ENCODE measurements at regions not wholly inside any gene's neighbourhood (a gene's known extent, or its start where the extent isn't known, plus 50 kb on each side); places are given as distances from the start of the nearest gene placed in this dataset.

DNA sequence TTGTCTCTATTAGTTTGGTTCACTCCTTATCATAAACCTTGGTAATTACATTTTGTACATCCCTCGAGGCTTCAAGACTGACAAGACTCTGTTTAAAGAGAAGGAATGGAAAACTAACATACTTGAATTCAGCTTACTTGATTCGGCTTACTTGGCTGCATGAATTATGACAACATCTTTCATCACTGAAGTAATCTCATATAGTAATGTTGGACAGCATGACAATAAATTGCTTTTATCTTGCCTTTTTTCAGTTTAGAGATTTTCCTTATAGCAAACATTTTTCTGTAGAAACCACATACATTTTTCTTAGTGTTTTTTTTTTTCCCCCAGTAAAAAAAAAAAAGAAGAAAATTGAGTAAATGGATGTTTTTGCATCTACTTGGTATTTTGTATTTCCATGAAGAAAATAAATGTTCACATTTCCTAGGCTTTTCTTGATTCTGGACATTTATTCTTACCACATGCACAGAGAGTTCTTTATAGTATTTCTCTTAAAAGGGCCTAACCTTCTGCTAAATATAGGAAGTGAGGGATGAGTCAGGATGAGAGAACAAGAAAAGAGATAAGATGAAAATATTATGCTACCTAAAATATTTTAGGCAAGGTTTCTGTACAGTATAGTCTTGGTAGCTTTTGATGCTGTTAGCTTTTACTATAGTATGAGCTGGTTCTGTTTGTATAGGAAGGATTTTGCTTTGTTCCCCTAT is 101.0 kb upstream of the HDGFL1 start:
- TF ChIP-seq MAX (IDR thresholded peaks at IDR 0.05): no peak
- TF ChIP-seq FOXA1 (IDR thresholded peaks at IDR 0.05): no peak
- TF ChIP-seq CTCF (IDR thresholded peaks at IDR 0.05; ENCODE audit: low read depth, low read length, missing input control): no peak
- TF ChIP-seq, protein P1, sequence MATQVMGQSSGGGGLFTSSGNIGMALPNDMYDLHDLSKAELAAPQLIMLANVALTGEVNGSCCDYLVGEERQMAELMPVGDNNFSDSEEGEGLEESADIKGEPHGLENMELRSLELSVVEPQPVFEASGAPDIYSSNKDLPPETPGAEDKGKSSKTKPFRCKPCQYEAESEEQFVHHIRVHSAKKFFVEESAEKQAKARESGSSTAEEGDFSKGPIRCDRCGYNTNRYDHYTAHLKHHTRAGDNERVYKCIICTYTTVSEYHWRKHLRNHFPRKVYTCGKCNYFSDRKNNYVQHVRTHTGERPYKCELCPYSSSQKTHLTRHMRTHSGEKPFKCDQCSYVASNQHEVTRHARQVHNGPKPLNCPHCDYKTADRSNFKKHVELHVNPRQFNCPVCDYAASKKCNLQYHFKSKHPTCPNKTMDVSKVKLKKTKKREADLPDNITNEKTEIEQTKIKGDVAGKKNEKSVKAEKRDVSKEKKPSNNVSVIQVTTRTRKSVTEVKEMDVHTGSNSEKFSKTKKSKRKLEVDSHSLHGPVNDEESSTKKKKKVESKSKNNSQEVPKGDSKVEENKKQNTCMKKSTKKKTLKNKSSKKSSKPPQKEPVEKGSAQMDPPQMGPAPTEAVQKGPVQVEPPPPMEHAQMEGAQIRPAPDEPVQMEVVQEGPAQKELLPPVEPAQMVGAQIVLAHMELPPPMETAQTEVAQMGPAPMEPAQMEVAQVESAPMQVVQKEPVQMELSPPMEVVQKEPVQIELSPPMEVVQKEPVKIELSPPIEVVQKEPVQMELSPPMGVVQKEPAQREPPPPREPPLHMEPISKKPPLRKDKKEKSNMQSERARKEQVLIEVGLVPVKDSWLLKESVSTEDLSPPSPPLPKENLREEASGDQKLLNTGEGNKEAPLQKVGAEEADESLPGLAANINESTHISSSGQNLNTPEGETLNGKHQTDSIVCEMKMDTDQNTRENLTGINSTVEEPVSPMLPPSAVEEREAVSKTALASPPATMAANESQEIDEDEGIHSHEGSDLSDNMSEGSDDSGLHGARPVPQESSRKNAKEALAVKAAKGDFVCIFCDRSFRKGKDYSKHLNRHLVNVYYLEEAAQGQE (IDR thresholded peaks at IDR 0.05): no peak
- Histone ChIP-seq H3K27ac (ENCODE audit: low read depth in 1 of 2, low read length in 2 of 2) (no peak overlapping the region), H3K9ac (ENCODE audit: low read depth in 1 of 2, low read length in 2 of 2) (no peak overlapping the region), H3K4me3 (ENCODE audit: low read depth in 1 of 3, low read length in 3 of 3) (no peak overlapping the region), H3K9me3 (ENCODE audit: control insufficient read depth in 4 of 4, low read length in 3 of 4) (no peaks in the 10 kb centered on the region), H3K36me3 (ENCODE audit: control insufficient read depth in 4 of 4, insufficient read depth in 3 of 4, low read depth in 1 of 4, low read length in 3 of 4) (no peaks in the 10 kb centered on the region), H3K27me3 (ENCODE audit: control insufficient read depth in 4 of 4, insufficient read depth in 4 of 4, low read length in 3 of 4) (no peaks in the 10 kb centered on the region), H3K4me1 (ENCODE audit: control insufficient read depth in 4 of 4, insufficient read depth in 4 of 4, low read length in 3 of 4) (peaks cover 5 to 26% (median 14%) of the 10 kb centered on the region in 4 donors)
- DNase-seq (ENCODE audit: low spot score): no peak
- 80% methylated on average over 2 of the region's 2 CpGs for WGBS

DNA sequence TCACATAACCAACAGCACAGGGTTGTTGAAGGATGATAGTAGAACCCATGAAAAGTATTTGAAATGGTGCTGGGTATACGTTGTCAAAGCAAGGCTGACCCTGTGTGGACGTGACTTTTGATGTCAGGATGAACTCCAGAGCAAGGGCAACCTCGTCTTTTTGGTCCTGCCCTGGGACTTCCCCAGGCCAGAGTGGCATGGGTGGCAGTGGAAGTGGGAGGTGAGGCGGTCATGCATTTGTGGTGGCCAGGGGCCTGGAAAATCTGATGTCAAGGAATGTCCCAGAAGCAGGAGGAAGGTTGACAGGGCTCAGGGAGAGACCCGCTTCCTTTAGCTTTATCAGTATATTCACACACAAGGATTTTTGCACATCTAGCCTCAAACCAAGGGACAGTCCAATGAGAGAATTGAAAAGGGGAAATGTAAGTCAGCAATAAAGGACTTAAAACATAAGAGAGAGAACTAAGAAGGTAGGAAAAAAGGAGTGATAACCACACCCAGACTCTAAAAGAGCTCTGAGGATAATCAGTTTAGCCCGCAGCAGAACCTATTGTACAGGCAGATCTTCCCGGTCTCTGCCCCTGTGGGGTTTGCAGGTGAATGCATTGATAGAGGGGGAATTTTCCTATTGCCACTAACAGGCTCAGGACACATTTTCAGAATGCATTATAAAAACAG is 98.8 kb upstream of the HDGFL1 start:
- Histone ChIP-seq H3K9ac (ENCODE audit: low read depth in 1 of 2, low read length in 2 of 2) (no peak overlapping the region), H3K4me3 (ENCODE audit: low read depth in 1 of 3, low read length in 3 of 3) (no peak overlapping the region), H3K27me3 (ENCODE audit: control insufficient read depth in 4 of 4, insufficient read depth in 4 of 4, low read length in 3 of 4) (no peaks in the 10 kb centered on the region), H3K27ac (ENCODE audit: low read depth in 1 of 2, low read length in 2 of 2) (peak overlapping the region in 1 of 2 donors; percentile 25), H3K36me3 (ENCODE audit: control insufficient read depth in 4 of 4, insufficient read depth in 3 of 4, low read depth in 1 of 4, low read length in 3 of 4) (no peaks in the 10 kb centered on the region), H3K4me1 (ENCODE audit: control insufficient read depth in 4 of 4, insufficient read depth in 4 of 4, low read length in 3 of 4) (peaks cover 5 to 26% (median 14%) of the 10 kb centered on the region in 4 donors), H3K9me3 (ENCODE audit: control insufficient read depth in 4 of 4, low read length in 3 of 4) (no peaks in the 10 kb centered on the region)
- WGBS: 51% methylated on average over 7 of the region's 7 CpGs
- no peak for TF ChIP-seq ATF3 (IDR thresholded peaks at IDR 0.05)
- TF ChIP-seq NR2F2 (IDR thresholded peaks at IDR 0.05): no peak
- TF ChIP-seq GABPA (IDR thresholded peaks at IDR 0.05 in 1 of 2, conservative IDR thresholded peaks at IDR 0.05 in 1 of 2): no peak
- TF ChIP-seq, protein P1 (IDR thresholded peaks at IDR 0.05): no peak
- TF ChIP-seq SP1 (IDR thresholded peaks at IDR 0.05): no peak
- DNase-seq (ENCODE audit: low spot score): no peak
